OCI-LY7 (cell line): ENCODE measurements at regions not wholly inside any gene's neighbourhood (a gene's known extent, or its start where the extent isn't known, plus 50 kb on each side); places are given as distances from the start of the nearest gene placed in this dataset.

Experiments used
- EZH2phosphoT487 ChIP-seq: fragments of 200-600 bp; sonication (generic); IDR thresholded peaks from 2 replicates; pipeline ENCODE4 v1.6.1; 2018; ENCODE audit warnings: low read depth, borderline replicate concordance, mild to moderate bottlenecking, mixed run types, antibody characterized with exemption, low read length, moderate library complexity, mixed read lengths
- TF ChIP-seq, protein P1 (sequence below): fragments of 200-600 bp; sonication (generic); conservative IDR thresholded peaks from 2 replicates; pipeline ENCODE4 v1.5.1; 2014; ENCODE audit warnings: mild to moderate bottlenecking, antibody characterized with exemption, low read length, moderate library complexity, mixed read lengths

DNA sequence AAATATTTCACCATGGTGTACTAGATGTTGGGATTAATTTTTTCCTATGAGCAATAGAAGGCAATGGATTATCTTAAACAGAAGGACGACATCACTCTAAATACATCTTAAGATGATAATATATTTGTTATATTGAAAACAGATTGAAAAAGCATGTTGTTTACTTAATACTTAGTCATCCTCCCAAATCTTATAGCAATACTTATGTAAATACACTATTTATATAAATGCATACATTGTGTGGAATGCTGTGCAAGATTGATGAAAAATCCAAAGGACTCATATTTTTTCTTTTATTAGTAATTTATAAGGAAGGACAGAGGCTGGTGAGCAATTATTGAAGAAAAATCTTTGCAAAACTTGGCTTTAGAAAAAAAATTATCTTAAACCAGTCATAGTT is 593.5 kb downstream of the MMUT start:
- TF ChIP-seq, protein P1, sequence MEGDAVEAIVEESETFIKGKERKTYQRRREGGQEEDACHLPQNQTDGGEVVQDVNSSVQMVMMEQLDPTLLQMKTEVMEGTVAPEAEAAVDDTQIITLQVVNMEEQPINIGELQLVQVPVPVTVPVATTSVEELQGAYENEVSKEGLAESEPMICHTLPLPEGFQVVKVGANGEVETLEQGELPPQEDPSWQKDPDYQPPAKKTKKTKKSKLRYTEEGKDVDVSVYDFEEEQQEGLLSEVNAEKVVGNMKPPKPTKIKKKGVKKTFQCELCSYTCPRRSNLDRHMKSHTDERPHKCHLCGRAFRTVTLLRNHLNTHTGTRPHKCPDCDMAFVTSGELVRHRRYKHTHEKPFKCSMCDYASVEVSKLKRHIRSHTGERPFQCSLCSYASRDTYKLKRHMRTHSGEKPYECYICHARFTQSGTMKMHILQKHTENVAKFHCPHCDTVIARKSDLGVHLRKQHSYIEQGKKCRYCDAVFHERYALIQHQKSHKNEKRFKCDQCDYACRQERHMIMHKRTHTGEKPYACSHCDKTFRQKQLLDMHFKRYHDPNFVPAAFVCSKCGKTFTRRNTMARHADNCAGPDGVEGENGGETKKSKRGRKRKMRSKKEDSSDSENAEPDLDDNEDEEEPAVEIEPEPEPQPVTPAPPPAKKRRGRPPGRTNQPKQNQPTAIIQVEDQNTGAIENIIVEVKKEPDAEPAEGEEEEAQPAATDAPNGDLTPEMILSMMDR: no peak
- no peak for TF ChIP-seq EZH2phosphoT487
